HepG2 (cell line): ENCODE measurements at regions not wholly inside any gene's neighbourhood (a gene's known extent, or its start where the extent isn't known, plus 50 kb on each side); places are given as distances from the start of the nearest gene placed in this dataset.
A peak's percentile ranks its signal among the peaks of the same experiment; 100 is the strongest.

ENCODE experiments used
- ATAC-seq: fragments of 200-7000 bp; cut with Tn5 transposase; 3 replicates; pipeline ENCODE4 v1.9.1; 2020; ENCODE audit warnings: mild to moderate bottlenecking, moderate library complexity
- BruUV-seq: library from RNA; stranded (reverse); fragments of 400-500 nt; replicated peaks from 2 replicates; lab custom pipeline; 2021; lab: Mats Ljungman, UMichigan
- CTCF ChIA-PET: fragments of 300-600 bp; formaldehyde crosslinking; extraction: SDS; loops from one replicate; lab custom pipeline; 2021; ENCODE audit warnings: low total read pairs, inconsistent platforms, low intra/inter-chr PET ratio; lab: Yijun Ruan, JAX
- POLR2A ChIA-PET: fragments of 350-600 bp; sonication (Branson Sonifier 250); formaldehyde crosslinking; loops from one replicate; lab custom pipeline; 2020; ENCODE audit warnings: antibody characterized with exemption, inconsistent platforms; lab: Yijun Ruan, JAX
- DNase-seq: peaks from one replicate; pipeline ENCODE4 v3.0.0-alpha.2; 2015; ENCODE audit warnings: low spot score
- FAIRE-seq: peaks from 3 replicates; lab custom pipeline; 2011; peaks lifted over from hg19 to GRCh38; lab: Jason Lieb, UNC
- H2AFZ ChIP-seq: one replicate; pipeline ENCODE4 v1.6.1; 2011; ENCODE audit warnings: low read length, inconsistent platforms
- H3K27ac ChIP-seq: fragments of 300-600 bp; 3 replicates; pipeline ENCODE4 v1.8.0; 2011; ENCODE audit warnings: mixed run types, mild to moderate bottlenecking, mixed read lengths, low read length, inconsistent platforms; ENCODE audit not compliant: insufficient read depth; ENCODE audit errors: extremely low read length
- H3K27me3 ChIP-seq, 2 experiments: fragments of 200-600 bp in 1 of 2; 2 replicates in 1 of 2; 3 replicates in 1 of 2; pipeline versions ENCODE4 v1.6.0 to v1.8.0; 2011; ENCODE audit warnings: low read length in 2 of 2, mild to moderate bottlenecking in 2 of 2, moderate library complexity in 2 of 2, inconsistent platforms in 1 of 2; ENCODE audit not compliant: insufficient read depth in 2 of 2, control insufficient read depth in 1 of 2
- H3K36me3 ChIP-seq, 2 experiments: fragments of 200-600 bp in 1 of 2; replicated peaks in 1 of 2; 2 replicates in 1 of 2; 3 replicates in 1 of 2; pipeline versions ENCODE4 v1.5.1 to v1.8.0; 2011; ENCODE audit warnings: low read length in 2 of 2, inconsistent platforms in 1 of 2; ENCODE audit not compliant: insufficient read depth in 2 of 2, control insufficient read depth in 1 of 2
- H3K4me1 ChIP-seq: 2 replicates; pipeline ENCODE4 v1.5.1; 2012; ENCODE audit warnings: low read length, inconsistent platforms; ENCODE audit not compliant: insufficient read depth
- H3K4me2 ChIP-seq: 2 replicates; pipeline ENCODE4 v1.6.0; 2011; ENCODE audit warnings: low read depth, low read length, inconsistent platforms
- H3K4me3 ChIP-seq, 3 experiments: fragments of 200-600 bp in 1 of 3; sonication (generic), shearing (Covaris generic) in 1 of 3; replicated peaks in 1 of 3; 2 replicates each; pipeline ENCODE4 v1.5.1; 2011 to 2016; ENCODE audit warnings: low read length in 3 of 3, inconsistent platforms in 2 of 3, low read depth in 2 of 3, mild to moderate bottlenecking in 2 of 3, control low read depth in 1 of 3, mixed read lengths in 1 of 3; ENCODE audit not compliant: insufficient read depth in 1 of 3
- H3K79me2 ChIP-seq: one replicate; pipeline ENCODE4 v1.6.1; 2011; ENCODE audit warnings: low read length, inconsistent platforms; ENCODE audit not compliant: insufficient read depth
- H3K9ac ChIP-seq: 2 replicates; pipeline ENCODE4 v1.6.0; 2011; ENCODE audit warnings: mild to moderate bottlenecking, low read depth, low read length, inconsistent platforms; ENCODE audit not compliant: insufficient read depth
- H3K9me3 ChIP-seq: 2 replicates; pipeline ENCODE4 v1.5.1; 2012; ENCODE audit warnings: mild to moderate bottlenecking, low read length
- H4K20me1 ChIP-seq: 2 replicates; pipeline ENCODE4 v1.6.0; 2011; ENCODE audit warnings: inconsistent platforms, mild to moderate bottlenecking, low read length, moderate library complexity; ENCODE audit not compliant: insufficient read depth
- BCL3 ChIP-seq: sonication (generic); formaldehyde crosslinking; IDR thresholded peaks from 2 replicates; pipeline ENCODE4 v1.5.1; 2020; ENCODE audit warnings: mild to moderate bottlenecking, missing genetic modification reagents, moderate library complexity
- CTCF ChIP-seq: sonication (generic); formaldehyde crosslinking; IDR thresholded peaks from 2 replicates; pipeline ENCODE4 v1.5.0; 2020; ENCODE audit warnings: mild to moderate bottlenecking, missing genetic modification reagents, moderate library complexity
- GATAD1 ChIP-seq: IDR thresholded peaks from 2 replicates; pipeline ENCODE4 v1.6.1; 2016; ENCODE audit warnings: missing genetic modification reagents, missing compliant biosample characterization
- HOXA9 ChIP-seq: sonication (generic); formaldehyde crosslinking; IDR thresholded peaks from 2 replicates; pipeline ENCODE4 v1.8.1; 2022; ENCODE audit warnings: missing genetic modification reagents, mild to moderate bottlenecking, moderate library complexity, borderline replicate concordance
- MAFF ChIP-seq: IDR thresholded peaks from 2 replicates; pipeline ENCODE4 v1.6.1; 2011; ENCODE audit warnings: low read depth, low read length, improper control_type of control experiment
- MAFK ChIP-seq, 2 experiments: IDR thresholded peaks in 1 of 2; conservative IDR thresholded peaks in 1 of 2; 2 replicates each; pipeline ENCODE4 v1.6.1; 2011; ENCODE audit warnings: improper control_type of control experiment in 2 of 2, low read length in 2 of 2
- NFE2L2 ChIP-seq: fragments of 150-350 bp; IDR thresholded peaks from 2 replicates; pipeline ENCODE4 v1.6.1; 2014; ENCODE audit warnings: low read length
- NFIB ChIP-seq: sonication (generic); formaldehyde crosslinking; IDR thresholded peaks from 2 replicates; pipeline ENCODE4 v1.9.0; 2021; ENCODE audit warnings: missing genetic modification reagents, mild to moderate bottlenecking, borderline replicate concordance
- SRY ChIP-seq: sonication (generic); formaldehyde crosslinking; IDR thresholded peaks from 2 replicates; pipeline ENCODE4 v1.8.0; 2022; ENCODE audit warnings: mild to moderate bottlenecking, missing genetic modification reagents
- STAG1 ChIP-seq: sonication (generic); formaldehyde crosslinking; IDR thresholded peaks from 2 replicates; pipeline ENCODE4 v1.4.0; 2020; ENCODE audit warnings: missing genetic modification reagents
- ZNF432 ChIP-seq: sonication (generic); formaldehyde crosslinking; IDR thresholded peaks from 2 replicates; pipeline ENCODE4 v1.5.0; 2020; ENCODE audit warnings: missing genetic modification reagents, mild to moderate bottlenecking, borderline replicate concordance
- ZNF563 ChIP-seq: sonication (generic); formaldehyde crosslinking; IDR thresholded peaks from 2 replicates; pipeline ENCODE4 v1.8.0; 2022; ENCODE audit warnings: mild to moderate bottlenecking, moderate library complexity, missing genetic modification reagents
- ZNF629 ChIP-seq: sonication (generic); formaldehyde crosslinking; conservative IDR thresholded peaks from 2 replicates; pipeline ENCODE4 v1.5.0; 2020; ENCODE audit warnings: missing genetic modification reagents
- WGBS: methylation state at CpG from one replicate; pipeline ENCODE4 v1.1.6; 2017; ENCODE audit warnings: low lambda C conversion rate; 5-methylcytosine and 5-hydroxymethylcytosine counted together
- in situ Hi-C: cut with HindIII; loops from 2 replicates; pipeline ENCODE4 v1.10.0; 2017; ENCODE audit warnings: low pct_unique_long_range_greater_than_20kb; ENCODE audit not compliant: extremely low pct_ligation_motif_present
- intact Hi-C: fragments of 100-400 bp; cut with micrococcal nuclease; formaldehyde crosslinking; loops from one replicate; pipeline ENCODE4 v1.10.0; 2022; ENCODE audit not compliant: unreplicated experiment
- TF ChIP-seq, protein P1 (sequence below): sonication (generic); formaldehyde crosslinking; IDR thresholded peaks from 2 replicates; pipeline ENCODE4 v1.4.0; 2020; ENCODE audit warnings: mild to moderate bottlenecking, low read depth, missing genetic modification reagents

DNA sequence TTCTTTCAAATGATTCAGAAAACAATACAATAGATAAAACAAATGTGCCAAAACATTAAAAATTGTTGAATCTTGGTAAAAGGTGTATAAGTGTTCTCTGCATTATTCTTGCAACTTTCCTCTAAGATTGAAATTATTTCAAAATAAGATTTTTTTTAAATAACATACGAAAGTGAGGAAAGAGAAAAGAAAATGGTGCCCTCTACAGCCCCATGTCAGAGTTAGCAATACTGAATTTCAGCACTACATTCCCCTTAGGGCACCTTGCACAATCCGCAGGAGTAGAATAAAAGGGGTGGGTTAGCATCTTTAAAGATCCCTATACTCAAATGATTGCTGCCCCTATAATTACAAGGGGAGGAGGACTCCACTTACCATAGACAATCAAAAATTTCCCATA lies 433.7 kb downstream of the BCL11A start:
- ATAC-seq, result no peak

DNA sequence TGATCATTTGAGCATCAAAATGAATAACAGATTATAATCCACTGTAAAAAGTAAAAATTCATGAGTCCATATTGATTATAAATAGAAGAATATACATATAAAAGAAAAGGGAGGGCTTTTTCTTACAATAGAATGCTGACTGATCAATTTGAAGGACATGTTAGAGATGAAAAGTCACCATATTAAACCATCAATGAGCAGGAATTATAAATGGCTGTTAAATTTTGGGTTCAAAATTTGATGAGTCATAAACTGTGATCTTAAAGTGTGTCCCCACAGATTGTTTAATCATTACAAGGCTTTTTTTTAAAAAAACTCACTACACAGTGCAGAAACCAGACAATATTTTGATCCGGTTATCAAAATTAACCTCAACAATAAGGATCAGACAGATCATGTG lies 434.5 kb downstream of the BCL11A start:
- no peaks in the 10 kb centered on the region for H3K79me2 ChIP-seq
- no peak overlapping the region for H3K27ac ChIP-seq
- H3K9ac ChIP-seq, result no peak overlapping the region
- no peak for DNase-seq
- H3K4me3 ChIP-seq, result no peak overlapping the region
- H3K27me3 ChIP-seq, result no peaks in the 10 kb centered on the region
- H3K36me3 ChIP-seq, result no peaks in the 10 kb centered on the region
- ChIA-PET CTCF (no interaction called here), POLR2A (no interaction called here)
- ATAC-seq, result no peak
- no peak overlapping the region for H2AFZ ChIP-seq
- intact Hi-C loops (loop anchor here (10.0 kb wide), 1 partner anchor 114 kb away; no protein-coding TSS in a partner anchor), in situ Hi-C loops (no loop called here)
- BruUV-seq, result no TSS peak
- no peaks in the 10 kb centered on the region for H4K20me1 ChIP-seq
- H3K9me3 ChIP-seq, result peaks cover 4% of the 10 kb centered on the region; the same call in 1 of the 2 replicates
- 59% methylated on average over 1 of the region's 1 CpG for WGBS
- no peaks in the 10 kb centered on the region for H3K4me1 ChIP-seq
- H3K4me2 ChIP-seq, result no peak overlapping the region
- no peak for FAIRE-seq
- TF ChIP-seq MAFK (conservative IDR thresholded peaks at IDR 0.05 in 1 of 2, IDR thresholded peaks at IDR 0.05 in 1 of 2; ENCODE audit: low read length in 2 of 2) (peak; percentile 29 to 67; a peak in 3 of 4 replicates), SRY (CRISPR knock-in tag) (no peak), BCL3 (CRISPR knock-in tag) (no peak), ZNF629 (CRISPR knock-in tag) (no peak), NFIB (CRISPR knock-in tag) (no peak), HOXA9 (CRISPR knock-in tag) (no peak), GATAD1 (CRISPR knock-in tag) (no peak), ZNF563 (no peak), NFE2L2 (peak; percentile 43; the same call in 1 of the 2 replicates), MAFF (peak; percentile 52; the same call in 1 of the 2 replicates)
- TF ChIP-seq, protein P1, sequence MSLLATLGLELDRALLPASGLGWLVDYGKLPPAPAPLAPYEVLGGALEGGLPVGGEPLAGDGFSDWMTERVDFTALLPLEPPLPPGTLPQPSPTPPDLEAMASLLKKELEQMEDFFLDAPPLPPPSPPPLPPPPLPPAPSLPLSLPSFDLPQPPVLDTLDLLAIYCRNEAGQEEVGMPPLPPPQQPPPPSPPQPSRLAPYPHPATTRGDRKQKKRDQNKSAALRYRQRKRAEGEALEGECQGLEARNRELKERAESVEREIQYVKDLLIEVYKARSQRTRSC, result no peak

More for the DNA sequence above, 433.7 kb downstream of the BCL11A start:
- intact Hi-C loops (loop anchor here (10.0 kb wide), 1 partner anchor 115 kb away; no protein-coding TSS in a partner anchor), in situ Hi-C loops (no loop called here)
- Histone ChIP-seq H3K4me2 (no peak overlapping the region), H3K27me3 (no peaks in the 10 kb centered on the region), H3K9me3 (peaks cover 4% of the 10 kb centered on the region; the same call in 1 of the 2 replicates), H3K27ac (no peak overlapping the region), H2AFZ (no peak overlapping the region), H3K4me3 (no peak overlapping the region), H3K4me1 (no peaks in the 10 kb centered on the region), H4K20me1 (no peaks in the 10 kb centered on the region), H3K36me3 (no peaks in the 10 kb centered on the region), H3K79me2 (no peaks in the 10 kb centered on the region), H3K9ac (no peak overlapping the region)
- CTCF ChIA-PET, result no interaction called here
- no peak for FAIRE-seq
- no TSS peak for BruUV-seq
- no peak for DNase-seq
- TF ChIP-seq CTCF, result 0 out of 2 replicates have a peak, but pooled peaks have one; percentile 16
- peak; percentile 42 for TF ChIP-seq STAG1
- TF ChIP-seq ZNF432, result no peak
- POLR2A ChIA-PET, result no interaction called here
- WGBS, result 44% methylated on average over 2 of the region's 2 CpGs
